ENCODE measurements at regions not wholly inside any gene's neighbourhood (a gene's known extent, or its start where the extent isn't known, plus 50 kb on each side); places are given as distances from the start of the nearest gene placed in this dataset.

- no peak for DNase-seq (ENCODE audit: low read depth)
- TF ChIP-seq CTCF (IDR thresholded peaks at IDR 0.05; ENCODE audit: insufficient read depth, low read depth, low read length) = no peak
- H3K4me3 ChIP-seq (ENCODE audit: low read depth, low read length) = no peak overlapping the region
Observed at GRCh38 chr6:118761645-118762044, 110.3 kb upstream of the CEP85L start.

- H3K4me3 ChIP-seq (ENCODE audit: low read depth, low read length) = no peak overlapping the region
- no peak for DNase-seq (ENCODE audit: low read depth)
- no peak for TF ChIP-seq CTCF (IDR thresholded peaks at IDR 0.05; ENCODE audit: insufficient read depth, low read depth, low read length)
Observed at GRCh38 chr6:118758946-118759345, 107.6 kb upstream of the CEP85L start.

GRCh38 chr6:118755941-118756646, 104.7 kb upstream of the CEP85L start:
- no peak for DNase-seq (ENCODE audit: low read depth)
- TF ChIP-seq CTCF (IDR thresholded peaks at IDR 0.05; ENCODE audit: insufficient read depth, low read depth, low read length) = no peak
- H3K4me3 ChIP-seq (ENCODE audit: low read depth, low read length) = no peak overlapping the region

GRCh38 chr6:118752803-118753202, 101.4 kb upstream of the CEP85L start:
- TF ChIP-seq CTCF (IDR thresholded peaks at IDR 0.05; ENCODE audit: insufficient read depth, low read depth, low read length) = no peak
- no peak for DNase-seq (ENCODE audit: low read depth)
- no peak overlapping the region for H3K4me3 ChIP-seq (ENCODE audit: low read depth, low read length)

GRCh38 chr6:118751072-118751471, 99.7 kb upstream of the CEP85L start:
- TF ChIP-seq CTCF (IDR thresholded peaks at IDR 0.05; ENCODE audit: insufficient read depth, low read depth, low read length) = no peak
- H3K4me3 ChIP-seq (ENCODE audit: low read depth, low read length) = no peak overlapping the region
- DNase-seq (ENCODE audit: low read depth) = no peak

- TF ChIP-seq CTCF (IDR thresholded peaks at IDR 0.05; ENCODE audit: insufficient read depth, low read depth, low read length) = no peak
- no peak overlapping the region for H3K4me3 ChIP-seq (ENCODE audit: low read depth, low read length)
- DNase-seq (ENCODE audit: low read depth) = no peak
Observed at GRCh38 chr6:118750143-118750542, 98.8 kb upstream of the CEP85L start.
